Astrocyte (in vitro differentiated cells and primary cell): ENCODE measurements at regions not wholly inside any gene's neighbourhood (a gene's known extent, or its start where the extent isn't known, plus 50 kb on each side); places are given as distances from the start of the nearest gene placed in this dataset.

Experiments
- DNase-seq: peaks from one replicate; pipeline ENCODE4 v3.0.0-alpha.2; 2010; ENCODE audit warnings: low read depth
- FAIRE-seq: peaks from 2 replicates; lab custom pipeline; 2011; peaks lifted over from hg19 to GRCh38; lab: Jason Lieb, UNC
- H2AFZ ChIP-seq: 2 replicates; pipeline ENCODE4 v1.6.0; 2012; ENCODE audit warnings: low read depth, low read length, inconsistent platforms
- H3K27ac ChIP-seq: 2 replicates; pipeline ENCODE4 v1.5.1; 2011; ENCODE audit warnings: low read depth, low read length, inconsistent platforms
- H3K27me3 ChIP-seq: 2 replicates; pipeline ENCODE4 v1.6.0; 2011; ENCODE audit warnings: low read length, inconsistent platforms; ENCODE audit not compliant: insufficient read depth
- H3K36me3 ChIP-seq: 2 replicates; pipeline ENCODE4 v1.5.1; 2011; ENCODE audit warnings: low read length, inconsistent platforms; ENCODE audit not compliant: insufficient read depth
- H3K4me1 ChIP-seq: 2 replicates; pipeline ENCODE4 v1.5.1; 2011; ENCODE audit warnings: low read length, inconsistent platforms; ENCODE audit not compliant: insufficient read depth
- H3K4me2 ChIP-seq: 2 replicates; pipeline ENCODE4 v1.6.0; 2012; ENCODE audit warnings: low read length, inconsistent platforms
- H3K4me3 ChIP-seq: 2 replicates; pipeline ENCODE4 v1.5.1; 2011; ENCODE audit warnings: low read depth, mild to moderate bottlenecking, low read length, inconsistent platforms; ENCODE audit not compliant: insufficient read depth
- H3K79me2 ChIP-seq: 2 replicates; pipeline ENCODE4 v1.6.0; 2012; ENCODE audit warnings: mild to moderate bottlenecking, low read length, inconsistent platforms; ENCODE audit not compliant: insufficient read depth
- H3K9ac ChIP-seq: 2 replicates; pipeline ENCODE4 v1.6.0; 2012; ENCODE audit warnings: mild to moderate bottlenecking, low read length, inconsistent platforms
- H3K9me3 ChIP-seq: 2 replicates; pipeline ENCODE4 v1.5.1; 2012; ENCODE audit warnings: low read depth, mild to moderate bottlenecking, low read length, inconsistent platforms; ENCODE audit not compliant: insufficient read depth
- H4K20me1 ChIP-seq: 2 replicates; pipeline ENCODE4 v1.6.0; 2012; ENCODE audit warnings: low read length, inconsistent platforms; ENCODE audit not compliant: insufficient read depth
- H3K27ac Mint-ChIP-seq: one replicate; pipeline ENCODE4 v1.8.0; 2021; ENCODE audit warnings: mild to moderate bottlenecking, mixed read lengths; ENCODE audit not compliant: unreplicated experiment
- H3K27me3 Mint-ChIP-seq: one replicate; pipeline ENCODE4 v1.8.0; 2021; ENCODE audit warnings: low read depth, mixed read lengths; ENCODE audit not compliant: unreplicated experiment
- H3K36me3 Mint-ChIP-seq: one replicate; pipeline ENCODE4 v1.8.0; 2021; ENCODE audit warnings: low read depth, mixed read lengths; ENCODE audit not compliant: unreplicated experiment
- H3K4me1 Mint-ChIP-seq: one replicate; pipeline ENCODE4 v1.8.0; 2021; ENCODE audit warnings: low read depth, mixed read lengths; ENCODE audit not compliant: unreplicated experiment
- H3K4me3 Mint-ChIP-seq: one replicate; pipeline ENCODE4 v1.8.0; 2021; ENCODE audit warnings: mild to moderate bottlenecking, moderate library complexity, mixed read lengths; ENCODE audit not compliant: unreplicated experiment
- H3K9me3 Mint-ChIP-seq: one replicate; pipeline ENCODE4 v1.8.0; 2021; ENCODE audit warnings: mild to moderate bottlenecking, mixed read lengths; ENCODE audit not compliant: unreplicated experiment
- CTCF ChIP-seq: IDR thresholded peaks from 2 replicates; pipeline ENCODE4 v1.5.1; 2011; ENCODE audit warnings: low read depth, mild to moderate bottlenecking, inconsistent platforms, low read length, moderate library complexity; ENCODE audit not compliant: insufficient read depth
- EZH2 ChIP-seq: IDR thresholded peaks from 2 replicates; pipeline ENCODE4 v1.6.1; 2012; ENCODE audit warnings: mild to moderate bottlenecking, low read length, inconsistent platforms; ENCODE audit not compliant: insufficient read depth

- Histone ChIP-seq H4K20me1 (no peaks in the 10 kb centered on the region), H3K4me3 (no peak overlapping the region), H3K4me1 (no peaks in the 10 kb centered on the region), H2AFZ (no peak overlapping the region), H3K79me2 (no peaks in the 10 kb centered on the region), H3K9me3 (no peaks in the 10 kb centered on the region), H3K4me2 (no peak overlapping the region), H3K36me3 (no peaks in the 10 kb centered on the region), H3K9ac (no peak overlapping the region), H3K27me3 (no peaks in the 10 kb centered on the region), H3K27ac (no peak overlapping the region)
- Mint-ChIP-seq H3K4me3 (no peak overlapping the region), H3K9me3 (no peaks in the 10 kb centered on the region), H3K4me1 (no peaks in the 10 kb centered on the region), H3K27ac (no peak overlapping the region), H3K27me3 (no peaks in the 10 kb centered on the region), H3K36me3 (no peaks in the 10 kb centered on the region)
- no peak for TF ChIP-seq CTCF
- TF ChIP-seq EZH2 = no peak
- DNase-seq = no peak
- no peak for FAIRE-seq
These were observed 163.5 kb downstream of the CDH19 start for GRCh38 chr18:66440433-66440832.

- Mint-ChIP-seq H3K27ac (no peak overlapping the region), H3K4me3 (no peak overlapping the region), H3K9me3 (no peaks in the 10 kb centered on the region), H3K4me1 (no peaks in the 10 kb centered on the region), H3K27me3 (no peaks in the 10 kb centered on the region), H3K36me3 (no peaks in the 10 kb centered on the region)
- no peak for FAIRE-seq
- H3K4me3 ChIP-seq = no peak overlapping the region
- no peaks in the 10 kb centered on the region for H3K79me2 ChIP-seq
- no peaks in the 10 kb centered on the region for H3K9me3 ChIP-seq
- no peak for DNase-seq
- no peaks in the 10 kb centered on the region for H4K20me1 ChIP-seq
- no peak for TF ChIP-seq CTCF
- TF ChIP-seq EZH2 = no peak
- no peak overlapping the region for H3K27ac ChIP-seq
- H2AFZ ChIP-seq = no peak overlapping the region
- H3K27me3 ChIP-seq = no peaks in the 10 kb centered on the region
- H3K9ac ChIP-seq = no peak overlapping the region
- H3K4me2 ChIP-seq = no peak overlapping the region
- no peaks in the 10 kb centered on the region for H3K4me1 ChIP-seq
- no peaks in the 10 kb centered on the region for H3K36me3 ChIP-seq
These were observed 164.2 kb downstream of the CDH19 start for GRCh38 chr18:66439670-66440069.

GRCh38 chr18:66438711-66439536 lies 165.0 kb downstream of the CDH19 start:
- Mint-ChIP-seq H3K36me3 (no peaks in the 10 kb centered on the region), H3K4me3 (no peak overlapping the region), H3K27ac (no peak overlapping the region), H3K9me3 (no peaks in the 10 kb centered on the region), H3K27me3 (no peaks in the 10 kb centered on the region), H3K4me1 (peaks cover 4% of the 10 kb centered on the region)
- FAIRE-seq (no peak), DNase-seq (no peak)
- Histone ChIP-seq H4K20me1 (no peaks in the 10 kb centered on the region), H3K79me2 (no peaks in the 10 kb centered on the region), H3K27me3 (no peaks in the 10 kb centered on the region), H2AFZ (no peak overlapping the region), H3K4me1 (no peaks in the 10 kb centered on the region), H3K36me3 (no peaks in the 10 kb centered on the region), H3K27ac (no peak overlapping the region), H3K4me2 (no peak overlapping the region), H3K9me3 (no peaks in the 10 kb centered on the region), H3K9ac (no peak overlapping the region), H3K4me3 (no peak overlapping the region)
- TF ChIP-seq CTCF (no peak), EZH2 (no peak)
